ENCODE measurements at regions not wholly inside any gene's neighbourhood (a gene's known extent, or its start where the extent isn't known, plus 50 kb on each side); places are given as distances from the start of the nearest gene placed in this dataset.
"Not testable (repeated sequence)": the region's sequence is repeated elsewhere in the genome, so short reads cannot be mapped to it uniquely, and the experiment has no call there.

GRCh38 chr5:54404568-54404967, 50.9 kb upstream of the HSPB3 start:
- POLR2A ChIA-PET, result no interaction called here
- Mint-ChIP-seq H3K27me3 (peaks cover 2% of the 10 kb centered on the region), H3K9me3 (no peaks in the 10 kb centered on the region), H3K36me3 (no peaks in the 10 kb centered on the region), H3K4me3 (no peak overlapping the region), H3K4me1 (ENCODE audit: low read depth) (no peaks in the 10 kb centered on the region), H3K27ac (no peak overlapping the region)
- intact Hi-C loops (cut with micrococcal nuclease), result no loop called here
- CTCF ChIA-PET, result interaction anchor here (0.8 to 2.3 kb wide), 2 partner anchors 15 to 161 kb away, joined by 3 to 9 read pairs; no protein-coding TSS in a partner anchor
- DNase-seq, result no peak

- CTCF ChIA-PET, result interaction anchor here (2.3 kb wide), 1 partner anchor 16 kb away, joined by 9 read pairs; no protein-coding TSS in a partner anchor
- DNase-seq, result no peak
- POLR2A ChIA-PET, result no interaction called here
- Mint-ChIP-seq H3K4me1 (ENCODE audit: low read depth) (no peaks in the 10 kb centered on the region), H3K9me3 (no peaks in the 10 kb centered on the region), H3K36me3 (no peaks in the 10 kb centered on the region), H3K27me3 (peaks cover 2% of the 10 kb centered on the region), H3K4me3 (no peak overlapping the region), H3K27ac (no peak overlapping the region)
- intact Hi-C loops (cut with micrococcal nuclease), result no loop called here
Observed at GRCh38 chr5:54403885-54404416, 51.5 kb upstream of the HSPB3 start.

- no peak for DNase-seq
- Mint-ChIP-seq H3K27ac (no peak overlapping the region), H3K9me3 (no peaks in the 10 kb centered on the region), H3K4me1 (ENCODE audit: low read depth) (no peaks in the 10 kb centered on the region), H3K27me3 (peaks cover 2% of the 10 kb centered on the region), H3K4me3 (no peak overlapping the region), H3K36me3 (no peaks in the 10 kb centered on the region)
- intact Hi-C loops (cut with micrococcal nuclease), result no loop called here
- CTCF ChIA-PET, result interaction anchor here (1.3 to 2.3 kb wide), 2 partner anchors 10 to 16 kb away, joined by 3 to 9 read pairs; no protein-coding TSS in a partner anchor
- POLR2A ChIA-PET, result no interaction called here
Observed at GRCh38 chr5:54403121-54403520, 52.4 kb upstream of the HSPB3 start.

- Mint-ChIP-seq H3K4me1 (ENCODE audit: low read depth) (no peaks in the 10 kb centered on the region), H3K27me3 (no peaks in the 10 kb centered on the region), H3K9me3 (no peaks in the 10 kb centered on the region), H3K36me3 (no peaks in the 10 kb centered on the region), H3K27ac (no peak overlapping the region), H3K4me3 (no peak overlapping the region)
- POLR2A ChIA-PET, result no interaction called here
- intact Hi-C loops (cut with micrococcal nuclease), result no loop called here
- DNase-seq, result no peak
- CTCF ChIA-PET, result interaction anchor here (0.9 kb wide), 1 partner anchor 18 kb away, joined by 6 read pairs; no protein-coding TSS in a partner anchor
Observed at GRCh38 chr5:54401515-54401914, 54.0 kb upstream of the HSPB3 start.

GRCh38 chr5:54398191-54398590, 57.3 kb upstream of the HSPB3 start:
- Mint-ChIP-seq H3K27me3 (no peaks in the 10 kb centered on the region), H3K36me3 (no peaks in the 10 kb centered on the region), H3K4me1 (ENCODE audit: low read depth) (no peaks in the 10 kb centered on the region), H3K9me3 (no peaks in the 10 kb centered on the region), H3K4me3 (no peak overlapping the region), H3K27ac (no peak overlapping the region)
- CTCF ChIA-PET, result no interaction called here
- no peak for DNase-seq
- intact Hi-C loops (cut with micrococcal nuclease), result no loop called here
- POLR2A ChIA-PET, result no interaction called here

- CTCF ChIA-PET, result no interaction called here
- Mint-ChIP-seq H3K27me3 (no peaks in the 10 kb centered on the region), H3K27ac (no peak overlapping the region), H3K4me3 (no peak overlapping the region), H3K4me1 (ENCODE audit: low read depth) (no peaks in the 10 kb centered on the region), H3K9me3 (no peaks in the 10 kb centered on the region), H3K36me3 (no peaks in the 10 kb centered on the region)
- intact Hi-C loops (cut with micrococcal nuclease), result no loop called here
- POLR2A ChIA-PET, result no interaction called here
- no peak for DNase-seq
Observed at GRCh38 chr5:54397420-54397819, 58.1 kb upstream of the HSPB3 start.

GRCh38 chr5:54393007-54393406, 62.5 kb upstream of the HSPB3 start:
- H3K36me3 Mint-ChIP-seq, result not testable (repeated sequence)
- CTCF ChIA-PET, result interaction anchor here (1.5 kb wide), 1 partner anchor 26 kb away, joined by 4 read pairs; no protein-coding TSS in a partner anchor

GRCh38 chr5:54390539-54391031, 64.9 kb upstream of the HSPB3 start:
- H3K9me3 Mint-ChIP-seq, result no peaks in the 10 kb centered on the region
- intact Hi-C loops (cut with micrococcal nuclease), result no loop called here
- H3K4me1 Mint-ChIP-seq (ENCODE audit: low read depth), result no peaks in the 10 kb centered on the region
- POLR2A ChIA-PET, result no interaction called here
- no peak overlapping the region for H3K27ac Mint-ChIP-seq
- H3K27me3 Mint-ChIP-seq, result no peaks in the 10 kb centered on the region
- no peak overlapping the region for H3K4me3 Mint-ChIP-seq
- DNase-seq, result no peak
- CTCF ChIA-PET, result no interaction called here
- no peaks in the 10 kb centered on the region for H3K36me3 Mint-ChIP-seq

More at GRCh38 chr5:54393007-54393406, 62.5 kb upstream of the HSPB3 start:
- H3K9me3 Mint-ChIP-seq; POLR2A ChIA-PET; H3K27me3 Mint-ChIP-seq; H3K27ac Mint-ChIP-seq; intact Hi-C loops (cut with micrococcal nuclease); DNase-seq; H3K4me1 Mint-ChIP-seq (ENCODE audit: low read depth); H3K4me3 Mint-ChIP-seq: not testable (repeated sequence)

- Mint-ChIP-seq H3K27me3 (no peaks in the 10 kb centered on the region), H3K9me3 (no peaks in the 10 kb centered on the region), H3K27ac (no peak overlapping the region), H3K4me1 (ENCODE audit: low read depth) (no peaks in the 10 kb centered on the region), H3K4me3 (no peak overlapping the region), H3K36me3 (no peaks in the 10 kb centered on the region)
- intact Hi-C loops (cut with micrococcal nuclease), result no loop called here
- no peak for DNase-seq
- CTCF ChIA-PET, result no interaction called here
- POLR2A ChIA-PET, result no interaction called here
Observed at GRCh38 chr5:54390015-54390414, 65.5 kb upstream of the HSPB3 start.

GRCh38 chr5:54389399-54389798, 66.1 kb upstream of the HSPB3 start:
- H3K4me3 Mint-ChIP-seq; H3K36me3 Mint-ChIP-seq; POLR2A ChIA-PET; CTCF ChIA-PET; DNase-seq; intact Hi-C loops (cut with micrococcal nuclease); H3K27me3 Mint-ChIP-seq; H3K9me3 Mint-ChIP-seq; H3K27ac Mint-ChIP-seq; H3K4me1 Mint-ChIP-seq (ENCODE audit: low read depth): not testable (repeated sequence)

GRCh38 chr5:54388811-54389210, 66.7 kb upstream of the HSPB3 start:
- H3K36me3 Mint-ChIP-seq, result no peaks in the 10 kb centered on the region
- intact Hi-C loops (cut with micrococcal nuclease), result no loop called here
- CTCF ChIA-PET, result no interaction called here
- no peak overlapping the region for H3K27ac Mint-ChIP-seq
- no peaks in the 10 kb centered on the region for H3K4me1 Mint-ChIP-seq (ENCODE audit: low read depth)
- no peaks in the 10 kb centered on the region for H3K27me3 Mint-ChIP-seq
- no peak for DNase-seq
- H3K4me3 Mint-ChIP-seq, result no peak overlapping the region
- no peaks in the 10 kb centered on the region for H3K9me3 Mint-ChIP-seq
- POLR2A ChIA-PET, result no interaction called here

GRCh38 chr5:54388409-54388808, 67.1 kb upstream of the HSPB3 start:
- POLR2A ChIA-PET, result no interaction called here

GRCh38 chr5:54387659-54388232, 67.8 kb upstream of the HSPB3 start:
- Mint-ChIP-seq H3K27ac (no peak overlapping the region), H3K36me3 (no peaks in the 10 kb centered on the region), H3K9me3 (no peaks in the 10 kb centered on the region), H3K4me1 (ENCODE audit: low read depth) (no peaks in the 10 kb centered on the region), H3K27me3 (peaks cover 4% of the 10 kb centered on the region), H3K4me3 (no peak overlapping the region)
- CTCF ChIA-PET, result no interaction called here
- DNase-seq, result no peak
- POLR2A ChIA-PET, result no interaction called here
- intact Hi-C loops (cut with micrococcal nuclease), result no loop called here

More at GRCh38 chr5:54388409-54388808, 67.1 kb upstream of the HSPB3 start:
- Mint-ChIP-seq H3K27me3 (peaks cover 2% of the 10 kb centered on the region), H3K4me3 (no peak overlapping the region), H3K4me1 (ENCODE audit: low read depth) (no peaks in the 10 kb centered on the region), H3K27ac (no peak overlapping the region), H3K36me3 (no peaks in the 10 kb centered on the region), H3K9me3 (no peaks in the 10 kb centered on the region)
- no peak for DNase-seq
- intact Hi-C loops (cut with micrococcal nuclease), result no loop called here
- CTCF ChIA-PET, result no interaction called here

All from activated CD4-positive, alpha-beta memory T cell treated with anti-CD3 and anti-CD28 coated beads for 36 hours (primary cell).